ENCODE measurements at regions not wholly inside any gene's neighbourhood (a gene's known extent, or its start where the extent isn't known, plus 50 kb on each side); places are given as distances from the start of the nearest gene placed in this dataset.

DNA sequence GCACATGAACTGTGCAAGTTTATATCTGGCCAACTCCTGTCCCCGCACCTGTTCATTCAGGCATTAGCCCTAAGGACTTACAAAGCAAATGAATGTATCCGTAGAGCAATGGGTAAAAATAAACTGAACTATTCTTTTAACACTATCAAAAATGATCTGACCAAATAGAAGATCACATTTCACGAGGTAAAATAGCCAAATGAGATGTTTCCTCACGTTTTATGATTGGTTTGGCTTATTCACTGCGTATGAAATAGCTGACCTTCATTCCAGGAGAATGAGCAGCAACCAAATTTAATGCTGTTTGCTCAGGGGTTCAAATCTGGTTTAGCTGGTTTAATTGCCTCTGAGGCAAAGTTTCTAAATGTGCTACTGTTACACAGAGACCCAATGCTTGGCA, 216.0 kb upstream of the EEA1 start:
- TF ChIP-seq, protein P1, sequence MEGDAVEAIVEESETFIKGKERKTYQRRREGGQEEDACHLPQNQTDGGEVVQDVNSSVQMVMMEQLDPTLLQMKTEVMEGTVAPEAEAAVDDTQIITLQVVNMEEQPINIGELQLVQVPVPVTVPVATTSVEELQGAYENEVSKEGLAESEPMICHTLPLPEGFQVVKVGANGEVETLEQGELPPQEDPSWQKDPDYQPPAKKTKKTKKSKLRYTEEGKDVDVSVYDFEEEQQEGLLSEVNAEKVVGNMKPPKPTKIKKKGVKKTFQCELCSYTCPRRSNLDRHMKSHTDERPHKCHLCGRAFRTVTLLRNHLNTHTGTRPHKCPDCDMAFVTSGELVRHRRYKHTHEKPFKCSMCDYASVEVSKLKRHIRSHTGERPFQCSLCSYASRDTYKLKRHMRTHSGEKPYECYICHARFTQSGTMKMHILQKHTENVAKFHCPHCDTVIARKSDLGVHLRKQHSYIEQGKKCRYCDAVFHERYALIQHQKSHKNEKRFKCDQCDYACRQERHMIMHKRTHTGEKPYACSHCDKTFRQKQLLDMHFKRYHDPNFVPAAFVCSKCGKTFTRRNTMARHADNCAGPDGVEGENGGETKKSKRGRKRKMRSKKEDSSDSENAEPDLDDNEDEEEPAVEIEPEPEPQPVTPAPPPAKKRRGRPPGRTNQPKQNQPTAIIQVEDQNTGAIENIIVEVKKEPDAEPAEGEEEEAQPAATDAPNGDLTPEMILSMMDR (conservative IDR thresholded peaks at IDR 0.05; ENCODE audit: low read depth, low read length) = no peak
- TF ChIP-seq POLR2A (IDR thresholded peaks at IDR 0.05; ENCODE audit: low read depth, low read length) (no peak), CEBPB (IDR thresholded peaks at IDR 0.05; ENCODE audit: low read depth, low read length) (no peak), CHD1 (IDR thresholded peaks at IDR 0.05; ENCODE audit: low read depth, low read length) (no peak), MAFK (IDR thresholded peaks at IDR 0.05; ENCODE audit: low read depth, low read length) (no peak), RFX5 (IDR thresholded peaks at IDR 0.05; ENCODE audit: low read depth, low read length) (no peak), MXI1 (IDR thresholded peaks at IDR 0.05; ENCODE audit: borderline replicate concordance, low read depth, low read length) (no peak), MAZ (IDR thresholded peaks at IDR 0.05; ENCODE audit: borderline replicate concordance, low read depth, low read length) (no peak), BHLHE40 (IDR thresholded peaks at IDR 0.05; ENCODE audit: low read depth, low read length) (no peak), SMC3 (IDR thresholded peaks at IDR 0.05; ENCODE audit: low read depth, low read length) (no peak), FOS (IDR thresholded peaks at IDR 0.05; ENCODE audit: low read depth, low read length) (no peak)
- TF ChIP-seq, protein P2, sequence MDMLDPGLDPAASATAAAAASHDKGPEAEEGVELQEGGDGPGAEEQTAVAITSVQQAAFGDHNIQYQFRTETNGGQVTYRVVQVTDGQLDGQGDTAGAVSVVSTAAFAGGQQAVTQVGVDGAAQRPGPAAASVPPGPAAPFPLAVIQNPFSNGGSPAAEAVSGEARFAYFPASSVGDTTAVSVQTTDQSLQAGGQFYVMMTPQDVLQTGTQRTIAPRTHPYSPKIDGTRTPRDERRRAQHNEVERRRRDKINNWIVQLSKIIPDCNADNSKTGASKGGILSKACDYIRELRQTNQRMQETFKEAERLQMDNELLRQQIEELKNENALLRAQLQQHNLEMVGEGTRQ (IDR thresholded peaks at IDR 0.05; ENCODE audit: low read depth, low read length) = no peak

Measured in IMR-90 (cell line).